ENCODE measurements at regions not wholly inside any gene's neighbourhood (a gene's known extent, or its start where the extent isn't known, plus 50 kb on each side); places are given as distances from the start of the nearest gene placed in this dataset.

DNA sequence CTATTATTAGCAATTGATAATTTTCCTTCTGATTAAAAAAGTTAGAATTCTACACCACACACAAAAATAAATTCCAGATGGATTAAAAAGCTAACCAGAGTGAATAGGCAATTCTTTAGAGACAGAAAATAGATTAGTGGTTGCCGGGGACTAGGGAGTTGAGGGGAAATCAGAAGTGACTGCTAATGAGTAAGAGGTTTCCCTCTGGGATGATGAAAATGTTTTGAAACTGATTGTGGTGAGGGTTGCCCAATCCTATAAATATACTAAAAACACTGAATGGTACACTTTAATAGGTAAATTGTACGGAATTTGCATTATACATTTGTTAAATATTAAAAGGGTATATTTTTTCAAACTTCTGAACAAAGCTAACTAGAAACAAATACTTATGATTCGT, 214.9 kb downstream of the GPAM start:
- TF ChIP-seq, protein P1, sequence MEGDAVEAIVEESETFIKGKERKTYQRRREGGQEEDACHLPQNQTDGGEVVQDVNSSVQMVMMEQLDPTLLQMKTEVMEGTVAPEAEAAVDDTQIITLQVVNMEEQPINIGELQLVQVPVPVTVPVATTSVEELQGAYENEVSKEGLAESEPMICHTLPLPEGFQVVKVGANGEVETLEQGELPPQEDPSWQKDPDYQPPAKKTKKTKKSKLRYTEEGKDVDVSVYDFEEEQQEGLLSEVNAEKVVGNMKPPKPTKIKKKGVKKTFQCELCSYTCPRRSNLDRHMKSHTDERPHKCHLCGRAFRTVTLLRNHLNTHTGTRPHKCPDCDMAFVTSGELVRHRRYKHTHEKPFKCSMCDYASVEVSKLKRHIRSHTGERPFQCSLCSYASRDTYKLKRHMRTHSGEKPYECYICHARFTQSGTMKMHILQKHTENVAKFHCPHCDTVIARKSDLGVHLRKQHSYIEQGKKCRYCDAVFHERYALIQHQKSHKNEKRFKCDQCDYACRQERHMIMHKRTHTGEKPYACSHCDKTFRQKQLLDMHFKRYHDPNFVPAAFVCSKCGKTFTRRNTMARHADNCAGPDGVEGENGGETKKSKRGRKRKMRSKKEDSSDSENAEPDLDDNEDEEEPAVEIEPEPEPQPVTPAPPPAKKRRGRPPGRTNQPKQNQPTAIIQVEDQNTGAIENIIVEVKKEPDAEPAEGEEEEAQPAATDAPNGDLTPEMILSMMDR (IDR thresholded peaks at IDR 0.05): no peak

DNA sequence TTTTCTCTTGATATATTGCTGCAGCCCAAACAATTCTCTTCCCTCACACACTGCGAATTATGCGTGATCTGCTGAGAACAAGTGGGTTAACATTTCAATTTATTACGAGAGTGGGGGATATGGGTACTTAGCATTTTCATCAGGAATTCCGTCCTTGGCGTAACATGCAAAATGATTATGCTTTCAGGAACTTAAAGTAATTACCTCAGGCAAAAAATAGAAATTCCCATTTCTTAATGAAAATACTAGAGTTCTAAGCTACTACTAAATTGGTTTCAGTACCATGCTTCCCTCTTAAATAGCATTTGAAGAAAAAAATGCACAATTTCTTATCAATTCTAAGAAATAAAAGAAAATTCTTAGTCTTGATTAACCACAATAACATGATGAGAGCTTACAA, 213.5 kb downstream of the GPAM start:
- TF ChIP-seq, protein P1 (IDR thresholded peaks at IDR 0.05): no peak

DNA sequence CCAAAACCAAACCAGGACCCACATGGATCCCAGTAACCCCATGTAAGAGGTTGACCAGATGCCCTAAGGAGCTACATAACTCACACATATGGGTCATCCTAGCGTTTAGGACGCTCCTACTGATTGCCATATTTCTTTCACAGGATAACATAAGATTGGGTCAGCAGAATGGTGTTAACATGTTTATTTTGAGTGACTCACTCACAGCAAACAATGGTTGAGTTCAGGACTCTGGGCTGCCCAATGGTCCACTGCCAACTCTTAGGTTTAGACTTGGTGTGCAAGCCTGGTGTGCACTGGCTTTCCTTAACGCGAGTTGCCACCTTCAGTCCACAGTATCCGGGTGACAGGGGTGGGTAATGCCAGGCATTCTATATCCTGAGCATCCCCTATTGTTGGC, 211.5 kb downstream of the GPAM start:
- TF ChIP-seq, protein P1 (IDR thresholded peaks at IDR 0.05): no peak

DNA sequence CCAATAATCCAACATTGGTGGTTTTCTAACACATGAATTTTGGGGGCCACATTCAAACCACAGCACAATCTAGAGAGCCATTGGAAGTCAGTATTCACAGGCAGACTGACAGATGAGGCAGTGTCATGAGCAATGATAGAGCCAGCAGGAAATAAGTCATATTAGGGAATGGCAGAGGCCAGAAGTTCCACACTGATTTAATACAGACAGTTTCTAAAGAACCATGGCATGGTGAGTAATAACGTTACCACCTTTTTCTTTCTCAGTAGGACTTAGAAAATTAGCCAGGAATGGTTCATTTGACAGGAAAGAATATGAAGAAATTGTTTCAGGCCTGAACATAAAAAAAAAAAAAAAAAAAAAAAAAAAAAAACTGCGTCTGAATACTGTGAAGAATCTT, 210.3 kb downstream of the GPAM start:
- TF ChIP-seq, protein P1 (IDR thresholded peaks at IDR 0.05): no peak

DNA sequence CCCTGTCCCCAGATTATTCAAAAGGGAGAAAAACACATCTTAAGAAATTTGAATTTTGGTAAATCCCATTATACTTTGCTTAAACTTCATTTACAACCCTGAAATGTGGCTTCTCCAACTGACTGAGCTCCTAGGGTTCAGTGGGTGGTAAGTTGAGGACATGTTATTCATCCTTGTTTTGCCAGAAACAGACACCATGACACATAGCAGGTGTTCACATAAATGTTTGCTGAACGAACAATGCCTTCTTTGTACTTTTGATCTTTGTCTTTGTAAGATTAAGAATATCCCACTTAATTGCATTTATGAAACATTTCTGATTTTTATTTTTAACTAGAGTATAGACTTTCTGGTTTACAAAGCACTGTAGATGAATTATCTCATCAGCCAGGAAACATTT, 209.7 kb downstream of the GPAM start:
- TF ChIP-seq, protein P1 (IDR thresholded peaks at IDR 0.05): no peak

DNA sequence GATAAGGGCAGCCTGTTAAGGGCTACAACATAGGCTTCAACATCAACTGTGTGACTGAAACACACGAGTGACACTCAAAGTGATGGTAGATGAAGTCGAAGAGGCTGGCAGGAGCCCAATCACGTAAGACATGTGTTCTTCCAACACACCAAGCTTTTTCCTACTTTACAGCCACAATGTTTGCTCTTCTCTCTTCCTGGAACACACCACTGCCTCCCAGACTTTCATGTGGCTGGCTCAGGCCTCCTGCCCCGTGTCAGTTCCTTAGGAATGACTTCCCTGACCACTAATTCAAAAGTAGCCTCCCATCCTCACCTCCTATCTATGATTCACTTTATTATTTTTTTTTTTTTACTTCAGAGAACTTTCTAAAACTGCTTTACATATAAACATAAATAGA, 209.2 kb downstream of the GPAM start:
- TF ChIP-seq, protein P1 (IDR thresholded peaks at IDR 0.05): no peak

DNA sequence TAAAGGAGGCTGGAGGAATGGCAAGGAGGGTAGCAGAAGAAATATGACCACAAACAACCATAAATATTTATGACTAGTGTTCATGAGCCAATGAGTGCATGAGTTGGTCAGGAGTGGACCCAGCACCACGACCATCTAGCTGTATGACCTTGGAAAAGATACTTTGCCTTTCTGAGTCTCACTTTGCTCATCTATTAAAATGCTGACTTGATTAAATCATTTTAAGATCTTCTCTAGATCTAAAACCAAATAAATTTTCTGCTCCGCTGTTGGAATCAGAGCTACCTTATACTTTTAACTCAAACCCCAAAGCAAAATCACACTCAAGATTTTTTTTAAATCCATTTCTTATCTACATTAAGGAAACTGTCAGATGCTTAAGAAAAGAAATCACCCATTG, 207.0 kb downstream of the GPAM start:
- TF ChIP-seq, protein P1 (IDR thresholded peaks at IDR 0.05): no peak

DNA sequence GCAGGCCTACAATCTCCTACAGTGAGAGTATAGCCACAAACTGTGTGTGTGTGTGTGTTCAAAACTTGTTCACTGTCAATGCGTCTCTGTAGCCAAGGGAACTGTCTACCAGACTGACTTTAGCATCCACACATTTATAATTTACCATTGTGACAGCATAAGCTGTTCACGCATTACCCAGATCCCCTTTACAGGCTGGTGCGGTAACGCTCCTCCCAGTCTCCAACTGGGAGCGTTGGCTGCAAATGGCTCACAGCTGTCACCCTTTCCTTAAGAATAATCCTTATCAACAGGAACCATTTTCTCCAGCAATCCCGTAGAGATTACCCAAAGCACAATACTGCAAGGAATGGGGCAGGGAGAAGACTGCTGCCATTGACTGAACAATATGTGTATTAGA, 199.5 kb downstream of the GPAM start:
- TF ChIP-seq, protein P1 (IDR thresholded peaks at IDR 0.05): no peak

Measured in LNCAP (cell line).